Vagina (tissue), 2 donors: ENCODE measurements at regions not wholly inside any gene's neighbourhood (a gene's known extent, or its start where the extent isn't known, plus 50 kb on each side); places are given as distances from the start of the nearest gene placed in this dataset.
"Not testable (repeated sequence)": the region's sequence is repeated elsewhere in the genome, so short reads cannot be mapped to it uniquely, and the experiment has no call there.

Source experiments
- DNase-seq, 2 donors: peaks; one replicate each; pipeline ENCODE4 v3.0.0-alpha.2; 2017; ENCODE audit errors: extremely low spot score in 2 of 2
- H3K27ac ChIP-seq: fragments of 200-600 bp; sonication (generic); one replicate; pipeline ENCODE4 v1.5.1; 2019
- H3K27me3 ChIP-seq: fragments of 200-600 bp; sonication (generic); one replicate; pipeline ENCODE4 v1.5.1; 2019
- H3K36me3 ChIP-seq, 2 donors: fragments of 200-600 bp; sonication (generic); one replicate each; pipeline ENCODE4 v1.5.1; 2017 to 2019
- H3K4me1 ChIP-seq: fragments of 200-600 bp; sonication (generic); one replicate; pipeline ENCODE4 v1.5.1; 2019
- H3K4me3 ChIP-seq, 2 donors: fragments of 200-600 bp; sonication (generic); 1 replicate in 1 of 2; 2 replicates in 1 of 2; pipeline ENCODE4 v1.5.1; 2016 to 2019
- H3K9me3 ChIP-seq: fragments of 200-600 bp; sonication (generic); one replicate; pipeline ENCODE4 v1.5.1; 2019
- POLR2AphosphoS5 ChIP-seq, 2 donors: sonication (generic); formaldehyde crosslinking; IDR thresholded peaks; one replicate each; pipeline ENCODE4 v1.9.0; 2017; ENCODE audit warnings: antibody characterized with exemption in 2 of 2, mild to moderate bottlenecking in 2 of 2, low read depth in 1 of 2; ENCODE audit not compliant: insufficient read depth in 1 of 2
- intact Hi-C: fragments of 100-400 bp; cut with DNase I; formaldehyde crosslinking; loops from one replicate; pipeline ENCODE4 v1.15.1; 2023

DNA sequence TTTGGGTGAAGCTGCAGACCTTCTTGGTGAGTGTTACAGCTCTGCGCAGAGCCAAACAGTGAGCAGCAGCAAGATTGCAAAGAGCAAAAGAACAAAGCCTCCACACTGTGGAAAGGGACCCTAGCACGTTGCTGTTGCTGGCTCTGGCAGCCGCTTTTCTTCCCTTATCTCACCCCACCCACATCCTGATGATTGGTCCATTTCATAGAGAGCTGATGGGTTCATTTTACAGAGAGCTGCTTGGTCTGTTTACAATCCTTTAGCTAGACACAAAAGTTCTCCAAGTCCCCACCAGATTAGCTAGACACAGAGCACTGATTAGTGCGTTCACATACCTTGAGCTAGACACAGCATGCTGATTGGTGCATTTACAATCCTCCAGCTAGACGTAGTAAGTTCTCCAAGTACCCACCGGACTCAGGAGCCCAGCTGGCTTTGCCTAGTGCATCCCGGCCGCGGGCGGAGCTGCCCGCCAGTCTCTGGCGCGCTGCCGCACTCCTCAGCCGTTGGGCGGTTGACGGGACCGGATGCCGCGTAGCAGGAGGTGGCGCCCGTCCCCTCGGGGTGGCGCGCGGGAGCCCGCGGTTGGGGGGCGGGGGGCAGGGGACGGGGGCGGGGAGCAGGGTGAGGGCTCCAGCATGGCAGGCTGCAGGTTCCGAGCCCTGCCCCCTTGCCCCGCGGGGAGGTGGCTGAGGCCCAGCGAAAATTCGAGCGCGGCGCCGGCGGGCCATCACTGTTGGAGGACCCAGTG lies 201.4 kb upstream of the C1QTNF3 start:
- H3K9me3 ChIP-seq, H3K4me1 ChIP-seq, H3K36me3 ChIP-seq, H3K27me3 ChIP-seq, DNase-seq, intact Hi-C loops: not testable (repeated sequence)
- H3K4me3 ChIP-seq, result peak overlapping the region; percentile 54 to 60
- TF ChIP-seq POLR2AphosphoS5 (IDR thresholded peaks at IDR 0.05; ENCODE audit: insufficient read depth in 1 of 2, low read depth in 1 of 2), result peak in 1 of 2 donors; percentile 33
- peak overlapping the region; percentile 84 for H3K27ac ChIP-seq

DNA sequence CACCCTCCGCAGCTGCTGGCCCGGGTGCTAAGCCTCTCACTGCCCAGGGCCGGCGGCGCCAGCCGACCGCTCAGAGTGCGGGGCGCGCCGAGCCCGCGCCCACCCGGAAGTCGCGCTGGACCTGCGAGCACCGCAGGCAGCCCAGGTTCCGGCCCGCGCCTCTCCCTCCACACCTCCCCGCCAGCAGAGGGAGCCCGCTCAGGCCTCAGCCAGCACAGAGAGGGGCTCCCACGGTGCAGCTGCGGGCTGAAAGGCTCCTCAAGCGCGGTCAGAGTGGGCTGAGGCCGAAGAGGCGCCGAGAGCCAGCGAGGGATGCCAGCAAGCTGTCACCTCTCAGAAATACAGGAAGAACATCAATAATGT lies 202.0 kb upstream of the C1QTNF3 start:
- intact Hi-C loops, H3K27me3 ChIP-seq, H3K36me3 ChIP-seq, H3K9me3 ChIP-seq, H3K4me1 ChIP-seq, DNase-seq: not testable (repeated sequence)
- H3K27ac ChIP-seq, result peak overlapping the region; percentile 84
- peak overlapping the region; percentile 54 to 60 for H3K4me3 ChIP-seq

DNA sequence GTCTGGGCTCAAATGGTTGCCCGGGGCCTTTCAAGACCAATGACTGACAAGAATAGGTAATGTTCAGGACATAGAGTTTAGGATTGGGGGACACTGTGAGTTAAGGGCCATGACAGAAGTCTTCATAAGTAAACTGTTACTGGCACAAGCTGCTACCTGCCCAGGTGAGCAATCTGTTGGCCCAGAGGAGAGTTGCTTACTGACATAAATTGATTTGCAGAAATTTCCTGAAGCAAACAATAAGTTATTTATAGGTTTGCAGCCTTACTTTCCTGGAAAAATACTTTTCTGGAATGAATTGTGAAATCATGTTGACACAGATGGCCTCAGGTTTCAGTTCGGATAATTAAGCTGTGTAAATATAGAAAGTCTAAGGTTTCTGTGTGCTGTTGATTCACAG lies 202.8 kb upstream of the C1QTNF3 start:
- H3K4me1 ChIP-seq, H3K9me3 ChIP-seq, H3K36me3 ChIP-seq, intact Hi-C loops, DNase-seq, H3K27me3 ChIP-seq: not testable (repeated sequence)
- peak overlapping the region; percentile 61 for H3K27ac ChIP-seq
- peak overlapping the region in 1 of 2 donors; percentile 11 for H3K4me3 ChIP-seq

DNA sequence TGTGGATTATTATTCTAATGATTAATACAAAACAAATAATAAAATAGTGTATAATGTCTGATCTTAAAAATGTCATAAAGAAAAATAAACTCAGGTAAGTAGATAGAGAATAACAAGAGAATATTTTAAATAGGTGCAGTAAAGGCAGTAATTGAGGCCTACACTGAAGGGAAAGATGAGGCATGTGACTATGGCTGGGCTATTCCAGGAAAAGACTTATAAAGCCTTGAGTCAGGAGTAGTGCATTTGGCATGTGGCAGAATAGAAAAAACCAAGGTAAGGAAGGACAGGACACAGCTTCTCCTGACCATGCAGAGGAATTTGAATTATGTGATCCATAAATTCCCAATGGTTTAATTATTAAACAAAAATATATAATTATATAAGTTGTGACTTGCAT lies 215.6 kb upstream of the C1QTNF3 start:
- H3K4me3 ChIP-seq, H3K27ac ChIP-seq, H3K9me3 ChIP-seq, intact Hi-C loops, DNase-seq, H3K27me3 ChIP-seq, H3K4me1 ChIP-seq, H3K36me3 ChIP-seq: not testable (repeated sequence)

DNA sequence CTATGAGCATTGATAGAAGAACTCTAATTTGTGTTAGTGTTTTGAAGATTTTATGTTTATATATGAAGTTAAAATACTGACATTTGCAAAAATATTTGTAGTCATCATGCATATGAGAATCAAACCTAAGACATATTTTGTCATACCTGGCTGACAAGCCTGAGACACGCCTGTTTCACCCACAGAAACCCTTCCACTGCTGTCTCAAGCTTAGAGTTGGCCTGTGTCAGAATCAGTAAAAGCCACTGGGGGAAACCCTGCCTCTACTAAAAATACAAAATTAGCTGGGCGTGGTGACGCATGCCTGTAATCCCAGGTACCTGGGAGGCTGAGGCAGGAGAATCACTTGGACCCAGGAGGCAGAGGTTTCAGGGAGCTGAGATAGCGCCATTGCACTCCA lies 218.0 kb upstream of the C1QTNF3 start:
- H3K36me3 ChIP-seq, H3K9me3 ChIP-seq, H3K4me1 ChIP-seq, DNase-seq, H3K4me3 ChIP-seq, H3K27ac ChIP-seq, H3K27me3 ChIP-seq, intact Hi-C loops: not testable (repeated sequence)

DNA sequence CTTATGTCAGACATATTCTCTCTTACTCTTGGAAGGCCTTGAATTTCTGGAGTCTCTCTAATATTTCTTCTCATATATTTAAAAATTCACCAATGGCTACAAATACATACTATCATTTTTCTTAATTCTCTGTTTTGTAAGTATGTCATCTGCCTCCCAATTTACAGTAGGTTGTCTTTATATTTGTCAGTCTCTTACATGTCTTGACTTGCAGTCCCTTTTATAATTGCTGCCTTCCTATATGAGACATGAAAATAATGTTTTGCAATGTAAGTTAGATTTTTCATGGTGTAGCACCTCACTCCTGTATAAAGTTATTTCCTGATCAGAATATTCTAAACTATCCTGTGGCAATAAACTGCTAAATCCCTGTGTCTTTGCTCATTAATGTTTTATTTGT lies 223.1 kb upstream of the C1QTNF3 start:
- H3K9me3 ChIP-seq, H3K4me3 ChIP-seq, H3K27me3 ChIP-seq, H3K27ac ChIP-seq, H3K4me1 ChIP-seq, DNase-seq, H3K36me3 ChIP-seq, intact Hi-C loops: not testable (repeated sequence)

DNA sequence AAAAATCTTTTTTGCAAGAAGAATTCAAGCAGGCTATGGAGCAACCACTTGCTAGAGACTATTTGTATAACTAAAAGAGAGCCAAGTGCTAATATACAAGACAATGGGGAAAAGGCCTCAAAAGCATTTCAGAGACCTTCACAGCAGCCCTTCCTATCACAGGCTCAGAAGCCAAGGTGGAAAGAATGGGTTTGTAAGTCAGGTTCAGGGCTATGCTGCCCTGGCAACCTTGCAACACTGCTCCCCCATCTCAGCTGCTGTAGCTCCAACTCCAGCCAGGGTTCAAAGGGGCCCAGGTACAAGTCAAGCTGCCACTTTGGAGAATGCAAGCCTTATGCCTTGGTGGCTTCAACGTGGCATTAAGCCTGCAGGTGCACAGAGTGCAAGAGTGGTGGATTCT lies 253.7 kb upstream of the C1QTNF3 start:
- H3K9me3 ChIP-seq, DNase-seq, intact Hi-C loops, H3K27ac ChIP-seq, H3K4me1 ChIP-seq, H3K27me3 ChIP-seq, H3K4me3 ChIP-seq, H3K36me3 ChIP-seq: not testable (repeated sequence)

DNA sequence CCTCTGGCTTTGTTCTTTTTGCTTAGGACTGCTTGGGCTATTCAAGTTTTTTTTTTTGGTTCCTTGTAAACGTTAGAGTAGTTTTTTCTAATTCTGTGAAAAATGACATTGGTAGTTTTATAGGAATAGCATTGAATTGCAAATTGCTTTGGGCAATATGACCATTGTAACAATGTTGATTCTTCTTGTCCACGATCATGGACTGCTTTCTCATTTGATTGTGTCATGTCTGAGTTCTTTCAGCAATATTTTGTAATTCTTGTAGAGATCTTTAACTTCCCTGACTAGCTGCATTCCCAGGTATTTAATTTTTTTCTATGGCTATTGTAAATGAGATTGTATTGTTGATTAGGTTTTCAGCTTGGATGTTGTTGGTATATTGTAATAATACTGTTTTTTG lies 286.2 kb upstream of the C1QTNF3 start:
- H3K4me3 ChIP-seq, DNase-seq, H3K36me3 ChIP-seq, intact Hi-C loops, H3K4me1 ChIP-seq, H3K9me3 ChIP-seq, H3K27me3 ChIP-seq, H3K27ac ChIP-seq: not testable (repeated sequence)

DNA sequence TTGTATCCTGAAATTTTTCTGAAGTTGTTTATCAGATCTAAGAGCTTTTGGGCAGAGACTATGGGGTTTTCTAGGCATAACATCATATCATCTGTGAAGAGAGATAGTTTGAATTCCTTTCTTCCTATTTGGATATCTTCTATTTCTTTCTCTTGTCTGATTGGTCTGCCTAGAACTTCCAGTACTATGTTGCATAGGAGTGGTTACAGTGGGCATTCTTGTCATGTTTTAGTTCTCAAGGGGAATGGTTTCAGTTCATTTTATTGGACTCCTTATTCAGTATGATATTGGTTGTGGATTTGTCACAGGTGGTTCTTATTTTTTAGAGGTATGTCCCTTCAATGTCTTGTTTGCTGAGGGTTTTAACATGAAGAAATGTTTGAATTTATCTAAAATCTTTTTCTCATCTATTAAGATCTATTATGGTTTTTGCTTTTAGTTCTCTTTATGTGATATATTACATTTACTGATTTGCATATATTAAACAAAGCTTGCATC lies 286.6 kb upstream of the C1QTNF3 start:
- H3K27me3 ChIP-seq, H3K36me3 ChIP-seq, DNase-seq, H3K9me3 ChIP-seq, H3K4me1 ChIP-seq, H3K4me3 ChIP-seq, intact Hi-C loops, H3K27ac ChIP-seq: not testable (repeated sequence)

DNA sequence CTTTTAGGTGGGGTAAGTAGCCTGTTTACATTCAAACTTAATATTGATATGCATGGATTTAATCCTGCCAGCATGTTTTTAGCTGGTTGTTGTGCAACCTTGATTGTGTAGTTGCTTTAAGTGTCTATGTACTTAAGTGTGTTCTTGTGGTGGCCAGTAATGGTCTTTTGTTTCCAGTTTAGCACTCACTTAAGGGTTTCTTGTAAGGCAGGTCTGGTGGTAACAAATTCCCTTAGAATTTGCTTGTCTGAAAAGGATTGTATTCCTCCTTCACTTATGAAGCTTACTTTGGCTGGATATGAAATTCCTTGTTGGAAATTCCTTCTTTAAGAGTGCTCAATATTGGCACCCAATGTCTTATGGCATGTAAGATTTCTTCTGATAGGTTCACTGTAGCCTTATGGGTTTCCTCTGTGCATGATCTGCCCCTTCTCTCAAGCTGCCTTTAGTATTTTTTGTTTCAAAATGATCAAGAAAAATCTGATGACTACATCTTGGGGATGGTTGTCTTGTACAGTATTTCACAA lies 289.0 kb upstream of the C1QTNF3 start:
- DNase-seq, H3K4me1 ChIP-seq, H3K9me3 ChIP-seq, H3K4me3 ChIP-seq, H3K27me3 ChIP-seq, H3K36me3 ChIP-seq, intact Hi-C loops, H3K27ac ChIP-seq: not testable (repeated sequence)

DNA sequence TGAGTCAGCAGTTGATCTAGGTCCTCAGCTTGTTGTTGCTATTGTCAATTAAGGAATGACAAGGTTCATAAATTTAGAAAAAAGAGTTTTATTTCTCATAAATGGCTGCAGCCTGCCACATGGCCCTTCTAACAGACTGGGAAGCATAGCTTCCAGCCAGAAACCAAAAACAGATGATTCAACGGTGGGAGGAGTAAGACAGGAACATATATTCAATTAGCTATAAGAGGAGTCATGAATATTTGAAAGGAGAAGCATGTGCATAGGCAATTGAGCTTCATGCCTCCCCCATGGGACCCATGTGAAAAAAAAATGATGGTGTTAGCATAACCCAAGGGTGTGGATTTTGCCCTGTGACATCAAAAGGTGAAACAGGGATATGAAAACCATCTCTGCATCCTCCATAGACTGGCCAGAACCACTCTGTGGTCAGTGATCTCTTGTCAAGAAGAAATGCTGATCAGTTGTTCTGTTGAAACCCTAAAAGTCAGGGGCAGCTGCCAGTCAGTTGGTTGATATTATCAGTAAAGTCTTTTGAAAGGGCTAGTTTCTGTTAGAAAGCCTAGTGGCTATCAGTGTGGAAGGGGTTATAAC lies 296.5 kb upstream of the C1QTNF3 start:
- H3K4me3 ChIP-seq, H3K9me3 ChIP-seq, H3K27me3 ChIP-seq, H3K36me3 ChIP-seq, H3K4me1 ChIP-seq, H3K27ac ChIP-seq, DNase-seq, intact Hi-C loops: not testable (repeated sequence)

DNA sequence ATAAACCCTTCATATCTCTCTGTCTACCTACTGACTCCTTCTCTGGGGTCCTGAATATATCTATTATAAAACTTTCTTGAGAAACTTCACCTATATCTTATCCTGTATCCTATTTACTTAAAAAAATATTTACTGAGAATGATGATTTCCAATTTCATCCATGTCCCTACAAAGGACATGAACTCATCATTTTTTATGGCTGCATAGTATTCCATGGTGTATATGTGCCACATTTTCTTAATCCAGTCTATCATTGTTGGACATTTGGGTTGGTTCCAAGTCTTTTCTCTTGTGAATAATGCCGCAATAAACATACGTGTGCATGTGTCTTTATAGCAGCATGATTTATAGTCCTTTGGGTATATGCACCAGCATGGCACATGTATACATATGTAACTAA lies 301.7 kb upstream of the RAI14 start:
- H3K4me3 ChIP-seq, intact Hi-C loops, H3K27ac ChIP-seq, H3K36me3 ChIP-seq, DNase-seq, H3K4me1 ChIP-seq, H3K27me3 ChIP-seq, H3K9me3 ChIP-seq: not testable (repeated sequence)

DNA sequence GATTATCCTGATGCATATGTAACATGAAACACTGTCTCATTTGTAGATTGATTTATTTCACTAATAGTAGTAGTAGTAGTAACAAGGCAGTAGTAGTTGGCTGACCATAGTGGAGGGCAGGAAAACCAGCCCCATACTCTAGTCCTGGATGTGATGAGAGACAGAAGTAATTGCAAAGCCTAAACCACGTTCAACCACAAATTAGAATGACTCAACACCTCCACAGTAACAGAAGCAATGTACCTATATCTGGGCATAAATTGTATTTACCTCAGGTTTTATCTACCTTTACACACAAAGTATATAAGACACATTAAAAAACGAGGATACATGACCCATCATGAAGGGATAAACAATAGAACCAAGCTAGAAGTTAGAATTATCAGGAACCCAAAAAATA lies 284.7 kb upstream of the RAI14 start:
- intact Hi-C loops, H3K36me3 ChIP-seq: not testable (repeated sequence)

More for the DNA sequence above, 284.7 kb upstream of the RAI14 start:
- H3K27ac ChIP-seq, H3K9me3 ChIP-seq, H3K4me1 ChIP-seq, H3K27me3 ChIP-seq, H3K4me3 ChIP-seq, DNase-seq: not testable (repeated sequence)
